Activated naive CD4-positive, alpha-beta T cell treated with anti-CD3 and anti-CD28 coated beads, Interleukin-2, amount 10 ng/mL, durations not matched to agents 7 days and 5 days (primary cell): ENCODE measurements at regions not wholly inside any gene's neighbourhood (a gene's known extent, or its start where the extent isn't known, plus 50 kb on each side); places are given as distances from the start of the nearest gene placed in this dataset.

ENCODE experiments used
- CTCF ChIA-PET: fragments of 350-600 bp; sonication (Branson Sonifier 250); formaldehyde crosslinking; loops from one replicate; lab custom pipeline; 2021; ENCODE audit warnings: antibody characterized with exemption; lab: Charles Lee
- DNase-seq: peaks from one replicate; pipeline ENCODE4 v3.0.0-alpha.2; 2020
- H3K27ac Mint-ChIP-seq: one replicate; pipeline ENCODE4 v1.8.0; 2021; ENCODE audit warnings: mild to moderate bottlenecking, moderate library complexity, mixed read lengths
- H3K27me3 Mint-ChIP-seq: one replicate; pipeline ENCODE4 v1.8.0; 2021; ENCODE audit warnings: mild to moderate bottlenecking, mixed read lengths
- H3K36me3 Mint-ChIP-seq: one replicate; pipeline ENCODE4 v1.8.0; 2021; ENCODE audit warnings: mixed read lengths
- H3K4me1 Mint-ChIP-seq: one replicate; pipeline ENCODE4 v1.8.0; 2021; ENCODE audit warnings: mixed read lengths
- H3K4me3 Mint-ChIP-seq: one replicate; pipeline ENCODE4 v1.8.0; 2021; ENCODE audit warnings: mild to moderate bottlenecking, moderate library complexity, mixed read lengths
- H3K9me3 Mint-ChIP-seq: one replicate; pipeline ENCODE4 v1.8.0; 2021; ENCODE audit warnings: mixed read lengths

GRCh38 chr3:31345581-31345980 is 187.1 kb upstream of the STT3B start:
- no peaks in the 10 kb centered on the region for H3K4me1 Mint-ChIP-seq
- DNase-seq: no peak
- peaks cover 4% of the 10 kb centered on the region for H3K27me3 Mint-ChIP-seq
- H3K9me3 Mint-ChIP-seq: peaks cover 15% of the 10 kb centered on the region
- no peak overlapping the region for H3K4me3 Mint-ChIP-seq
- CTCF ChIA-PET: no interaction called here
- H3K36me3 Mint-ChIP-seq: peaks cover 2% of the 10 kb centered on the region
- H3K27ac Mint-ChIP-seq: peak overlapping the region; percentile 4

GRCh38 chr3:31346542-31346979 is 186.2 kb upstream of the STT3B start:
- H3K9me3 Mint-ChIP-seq: peaks cover 15% of the 10 kb centered on the region
- H3K4me3 Mint-ChIP-seq: no peak overlapping the region
- CTCF ChIA-PET: no interaction called here
- peaks cover 4% of the 10 kb centered on the region for H3K27me3 Mint-ChIP-seq
- no peak for DNase-seq
- H3K27ac Mint-ChIP-seq: no peak overlapping the region
- peaks cover 2% of the 10 kb centered on the region for H3K36me3 Mint-ChIP-seq
- H3K4me1 Mint-ChIP-seq: no peaks in the 10 kb centered on the region

- Mint-ChIP-seq H3K27me3 (peaks cover 4% of the 10 kb centered on the region), H3K4me3 (no peak overlapping the region), H3K27ac (no peak overlapping the region), H3K36me3 (peaks cover 4% of the 10 kb centered on the region), H3K9me3 (peaks cover 6% of the 10 kb centered on the region), H3K4me1 (no peaks in the 10 kb centered on the region)
- no peak for DNase-seq
- CTCF ChIA-PET: no interaction called here
These were observed 183.6 kb upstream of the STT3B start for GRCh38 chr3:31349001-31349748.

GRCh38 chr3:31350307-31350706 is 182.4 kb upstream of the STT3B start:
- peaks cover 2% of the 10 kb centered on the region for H3K36me3 Mint-ChIP-seq
- peaks cover 6% of the 10 kb centered on the region for H3K9me3 Mint-ChIP-seq
- no peaks in the 10 kb centered on the region for H3K4me1 Mint-ChIP-seq
- no peak overlapping the region for H3K27ac Mint-ChIP-seq
- peaks cover 4% of the 10 kb centered on the region for H3K27me3 Mint-ChIP-seq
- DNase-seq: no peak
- H3K4me3 Mint-ChIP-seq: no peak overlapping the region
- CTCF ChIA-PET: no interaction called here

GRCh38 chr3:31352331-31352730 is 180.4 kb upstream of the STT3B start:
- Mint-ChIP-seq H3K27ac (no peak overlapping the region), H3K4me3 (no peak overlapping the region), H3K4me1 (peaks cover 8% of the 10 kb centered on the region), H3K27me3 (no peaks in the 10 kb centered on the region), H3K36me3 (peaks cover 8% of the 10 kb centered on the region), H3K9me3 (peaks cover 15% of the 10 kb centered on the region)
- DNase-seq: no peak
- CTCF ChIA-PET: no interaction called here

GRCh38 chr3:31353166-31353565 is 179.6 kb upstream of the STT3B start:
- Mint-ChIP-seq H3K27me3 (no peaks in the 10 kb centered on the region), H3K36me3 (peaks cover 8% of the 10 kb centered on the region), H3K9me3 (peaks cover 15% of the 10 kb centered on the region), H3K27ac (no peak overlapping the region), H3K4me1 (peaks cover 16% of the 10 kb centered on the region), H3K4me3 (no peak overlapping the region)
- DNase-seq: no peak
- CTCF ChIA-PET: no interaction called here

GRCh38 chr3:31354373-31354772 is 178.4 kb upstream of the STT3B start:
- Mint-ChIP-seq H3K36me3 (peaks cover 8% of the 10 kb centered on the region), H3K27me3 (no peaks in the 10 kb centered on the region), H3K9me3 (peaks cover 15% of the 10 kb centered on the region), H3K4me3 (no peak overlapping the region), H3K4me1 (peaks cover 21% of the 10 kb centered on the region), H3K27ac (no peak overlapping the region)
- CTCF ChIA-PET: no interaction called here
- no peak for DNase-seq

GRCh38 chr3:31355807-31356206 is 176.9 kb upstream of the STT3B start:
- no peaks in the 10 kb centered on the region for H3K27me3 Mint-ChIP-seq
- DNase-seq: no peak
- H3K9me3 Mint-ChIP-seq: peaks cover 15% of the 10 kb centered on the region
- peaks cover 25% of the 10 kb centered on the region for H3K4me1 Mint-ChIP-seq
- CTCF ChIA-PET: no interaction called here
- no peak overlapping the region for H3K4me3 Mint-ChIP-seq
- H3K36me3 Mint-ChIP-seq: peaks cover 8% of the 10 kb centered on the region
- no peak overlapping the region for H3K27ac Mint-ChIP-seq

- H3K4me1 Mint-ChIP-seq: peaks cover 33% of the 10 kb centered on the region
- no peaks in the 10 kb centered on the region for H3K27me3 Mint-ChIP-seq
- H3K4me3 Mint-ChIP-seq: no peak overlapping the region
- DNase-seq: no peak
- peaks cover 8% of the 10 kb centered on the region for H3K36me3 Mint-ChIP-seq
- H3K9me3 Mint-ChIP-seq: peaks cover 15% of the 10 kb centered on the region
- peak overlapping the region; percentile 76 for H3K27ac Mint-ChIP-seq
- CTCF ChIA-PET: interaction anchor here (1.0 kb wide), 1 partner anchor 106 kb away, joined by 3 read pairs; no protein-coding TSS in a partner anchor
These were observed 175.8 kb upstream of the STT3B start for GRCh38 chr3:31356941-31357340.

- peaks cover 36% of the 10 kb centered on the region for H3K4me1 Mint-ChIP-seq
- peaks cover 14% of the 10 kb centered on the region for H3K9me3 Mint-ChIP-seq
- peak overlapping the region; percentile 76 for H3K27ac Mint-ChIP-seq
- no peak for DNase-seq
- peaks cover 8% of the 10 kb centered on the region for H3K36me3 Mint-ChIP-seq
- H3K4me3 Mint-ChIP-seq: no peak overlapping the region
- CTCF ChIA-PET: interaction anchor here (1.0 kb wide), 1 partner anchor 106 kb away, joined by 3 read pairs; no protein-coding TSS in a partner anchor
- H3K27me3 Mint-ChIP-seq: no peaks in the 10 kb centered on the region
These were observed 175.3 kb upstream of the STT3B start for GRCh38 chr3:31357451-31357850.

GRCh38 chr3:31358473-31359070 is 174.2 kb upstream of the STT3B start:
- Mint-ChIP-seq H3K27ac (no peak overlapping the region), H3K9me3 (peaks cover 14% of the 10 kb centered on the region), H3K27me3 (peaks cover 4% of the 10 kb centered on the region), H3K4me3 (no peak overlapping the region), H3K4me1 (peaks cover 36% of the 10 kb centered on the region), H3K36me3 (peaks cover 7% of the 10 kb centered on the region)
- no peak for DNase-seq
- CTCF ChIA-PET: no interaction called here

GRCh38 chr3:31361371-31362273 is 171.1 kb upstream of the STT3B start:
- CTCF ChIA-PET: no interaction called here
- H3K36me3 Mint-ChIP-seq: peaks cover 4% of the 10 kb centered on the region
- H3K27me3 Mint-ChIP-seq: peaks cover 4% of the 10 kb centered on the region
- H3K27ac Mint-ChIP-seq: no peak overlapping the region
- H3K4me3 Mint-ChIP-seq: no peak overlapping the region
- H3K9me3 Mint-ChIP-seq: peaks cover 6% of the 10 kb centered on the region
- H3K4me1 Mint-ChIP-seq: peaks cover 44% of the 10 kb centered on the region
- no peak for DNase-seq

- no peak for DNase-seq
- Mint-ChIP-seq H3K4me3 (no peak overlapping the region), H3K4me1 (peaks cover 24% of the 10 kb centered on the region), H3K36me3 (peaks cover 4% of the 10 kb centered on the region), H3K27ac (no peak overlapping the region), H3K27me3 (peaks cover 4% of the 10 kb centered on the region), H3K9me3 (peaks cover 10% of the 10 kb centered on the region)
- CTCF ChIA-PET: no interaction called here
These were observed 168.5 kb upstream of the STT3B start for GRCh38 chr3:31364188-31364587.

GRCh38 chr3:31364711-31365110 is 168.0 kb upstream of the STT3B start:
- H3K27ac Mint-ChIP-seq: no peak overlapping the region
- no peak for DNase-seq
- peaks cover 4% of the 10 kb centered on the region for H3K27me3 Mint-ChIP-seq
- peaks cover 28% of the 10 kb centered on the region for H3K4me1 Mint-ChIP-seq
- no peak overlapping the region for H3K4me3 Mint-ChIP-seq
- peaks cover 7% of the 10 kb centered on the region for H3K36me3 Mint-ChIP-seq
- peaks cover 10% of the 10 kb centered on the region for H3K9me3 Mint-ChIP-seq
- CTCF ChIA-PET: interaction anchor here (0.8 kb wide), 1 partner anchor 10 kb away, joined by 5 read pairs; no protein-coding TSS in a partner anchor
